HL-60 (cell line): ENCODE measurements at regions not wholly inside any gene's neighbourhood (a gene's known extent, or its start where the extent isn't known, plus 50 kb on each side); places are given as distances from the start of the nearest gene placed in this dataset.

Source experiments
- DNase-seq, 2 experiments: peaks; one replicate each; pipeline ENCODE4 v3.0.0-alpha.2; 2010 to 2020; ENCODE audit warnings: low read depth in 1 of 2, low spot score in 1 of 2
- H3K27ac ChIP-seq: fragments of 250-450 bp; sonication (Bioruptor Pico); replicated peaks from 2 replicates; pipeline ENCODE4 v1.5.1; 2020; ENCODE audit warnings: mild to moderate bottlenecking, moderate library complexity
- H3K27me3 ChIP-seq: fragments of 250-450 bp; sonication (Bioruptor Pico); 2 replicates; pipeline ENCODE4 v1.5.1; 2021; ENCODE audit warnings: mild to moderate bottlenecking, moderate library complexity; ENCODE audit not compliant: insufficient read depth, poor library complexity, severe bottlenecking
- H3K4me3 ChIP-seq: replicated peaks from 2 replicates; pipeline ENCODE4 v1.5.1; 2011; ENCODE audit warnings: mild to moderate bottlenecking, control low read depth, low read length; ENCODE audit not compliant: insufficient read depth
- GABPA ChIP-seq: IDR thresholded peaks from 2 replicates; pipeline ENCODE4 v1.6.1; 2012; ENCODE audit warnings: low read depth
- POLR2AphosphoS5 ChIP-seq: IDR thresholded peaks from 2 replicates; pipeline ENCODE4 v1.6.1; 2012; ENCODE audit warnings: low read depth
- SPI1 ChIP-seq: IDR thresholded peaks from 2 replicates; pipeline ENCODE4 v1.6.1; 2012; ENCODE audit warnings: low read depth, mild to moderate bottlenecking, borderline replicate concordance
- TF ChIP-seq, protein P1 (sequence below): IDR thresholded peaks from one replicate; pipeline ENCODE4 v1.5.1; 2011; ENCODE audit warnings: low read length, control low read depth, inconsistent platforms; ENCODE audit not compliant: insufficient read depth
- TF ChIP-seq, protein P2 (sequence below): IDR thresholded peaks from 2 replicates; pipeline ENCODE4 v1.6.1; 2012; ENCODE audit warnings: low read depth; ENCODE audit not compliant: insufficient replicate concordance

DNA sequence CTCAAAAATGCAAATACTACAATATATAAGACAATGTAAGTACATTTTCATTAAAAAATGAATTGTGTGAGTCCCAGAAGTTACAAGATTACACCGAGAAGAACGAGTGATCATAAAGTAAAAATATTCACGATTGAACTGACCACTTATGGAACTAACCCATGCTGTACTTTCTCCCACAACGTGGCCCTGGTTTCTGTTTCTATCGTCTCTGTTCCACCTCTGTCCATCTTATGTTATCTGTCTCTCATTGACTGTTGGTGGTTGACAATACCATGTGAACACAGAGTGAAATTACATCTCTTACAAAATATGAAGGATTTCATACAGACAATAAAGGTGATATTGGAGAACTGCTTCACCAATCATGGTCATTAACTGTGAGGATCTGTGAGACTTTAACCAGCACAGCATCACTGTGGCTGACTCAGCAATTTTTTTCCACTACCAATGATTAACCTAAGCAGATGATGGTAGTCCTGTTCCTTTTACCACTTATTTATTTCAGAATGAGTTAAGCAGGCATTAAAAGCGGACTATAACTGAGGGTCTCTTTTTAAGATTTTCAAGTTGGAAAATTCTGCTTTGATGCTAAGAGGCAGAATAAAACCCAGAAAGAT lies 165.1 kb downstream of the TGFB2 start:
- Histone ChIP-seq H3K4me3 (no peak overlapping the region), H3K27ac (no peak overlapping the region), H3K27me3 (no peaks in the 10 kb centered on the region)
- no peak for DNase-seq
- no peak for TF ChIP-seq SPI1
- TF ChIP-seq GABPA = no peak
- TF ChIP-seq, protein P1, sequence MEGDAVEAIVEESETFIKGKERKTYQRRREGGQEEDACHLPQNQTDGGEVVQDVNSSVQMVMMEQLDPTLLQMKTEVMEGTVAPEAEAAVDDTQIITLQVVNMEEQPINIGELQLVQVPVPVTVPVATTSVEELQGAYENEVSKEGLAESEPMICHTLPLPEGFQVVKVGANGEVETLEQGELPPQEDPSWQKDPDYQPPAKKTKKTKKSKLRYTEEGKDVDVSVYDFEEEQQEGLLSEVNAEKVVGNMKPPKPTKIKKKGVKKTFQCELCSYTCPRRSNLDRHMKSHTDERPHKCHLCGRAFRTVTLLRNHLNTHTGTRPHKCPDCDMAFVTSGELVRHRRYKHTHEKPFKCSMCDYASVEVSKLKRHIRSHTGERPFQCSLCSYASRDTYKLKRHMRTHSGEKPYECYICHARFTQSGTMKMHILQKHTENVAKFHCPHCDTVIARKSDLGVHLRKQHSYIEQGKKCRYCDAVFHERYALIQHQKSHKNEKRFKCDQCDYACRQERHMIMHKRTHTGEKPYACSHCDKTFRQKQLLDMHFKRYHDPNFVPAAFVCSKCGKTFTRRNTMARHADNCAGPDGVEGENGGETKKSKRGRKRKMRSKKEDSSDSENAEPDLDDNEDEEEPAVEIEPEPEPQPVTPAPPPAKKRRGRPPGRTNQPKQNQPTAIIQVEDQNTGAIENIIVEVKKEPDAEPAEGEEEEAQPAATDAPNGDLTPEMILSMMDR = no peak

DNA sequence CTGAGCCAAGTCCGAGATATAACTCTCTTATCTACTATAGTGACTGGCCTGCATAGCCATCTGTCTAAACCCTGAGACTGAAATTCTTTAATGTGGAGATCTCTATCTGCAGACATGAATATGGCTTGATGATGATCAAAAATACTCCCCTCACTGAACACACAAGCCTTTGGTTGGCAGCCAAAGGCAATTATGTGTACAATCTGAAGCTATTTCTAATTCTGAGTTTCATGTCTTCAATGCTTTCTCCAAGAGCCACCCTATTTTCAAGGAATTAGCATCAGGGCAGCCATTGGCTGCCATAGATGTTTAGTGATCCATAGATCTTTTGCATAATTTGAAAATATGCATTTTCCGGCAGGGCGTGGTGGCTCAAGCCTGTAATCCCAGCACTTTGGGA lies 168.2 kb downstream of the TGFB2 start:
- H3K27me3 ChIP-seq = no peaks in the 10 kb centered on the region
- H3K4me3 ChIP-seq = no peak overlapping the region
- TF ChIP-seq POLR2AphosphoS5 (no peak), GABPA (no peak), SPI1 (no peak)
- TF ChIP-seq, protein P1 = no peak
- TF ChIP-seq, protein P2, sequence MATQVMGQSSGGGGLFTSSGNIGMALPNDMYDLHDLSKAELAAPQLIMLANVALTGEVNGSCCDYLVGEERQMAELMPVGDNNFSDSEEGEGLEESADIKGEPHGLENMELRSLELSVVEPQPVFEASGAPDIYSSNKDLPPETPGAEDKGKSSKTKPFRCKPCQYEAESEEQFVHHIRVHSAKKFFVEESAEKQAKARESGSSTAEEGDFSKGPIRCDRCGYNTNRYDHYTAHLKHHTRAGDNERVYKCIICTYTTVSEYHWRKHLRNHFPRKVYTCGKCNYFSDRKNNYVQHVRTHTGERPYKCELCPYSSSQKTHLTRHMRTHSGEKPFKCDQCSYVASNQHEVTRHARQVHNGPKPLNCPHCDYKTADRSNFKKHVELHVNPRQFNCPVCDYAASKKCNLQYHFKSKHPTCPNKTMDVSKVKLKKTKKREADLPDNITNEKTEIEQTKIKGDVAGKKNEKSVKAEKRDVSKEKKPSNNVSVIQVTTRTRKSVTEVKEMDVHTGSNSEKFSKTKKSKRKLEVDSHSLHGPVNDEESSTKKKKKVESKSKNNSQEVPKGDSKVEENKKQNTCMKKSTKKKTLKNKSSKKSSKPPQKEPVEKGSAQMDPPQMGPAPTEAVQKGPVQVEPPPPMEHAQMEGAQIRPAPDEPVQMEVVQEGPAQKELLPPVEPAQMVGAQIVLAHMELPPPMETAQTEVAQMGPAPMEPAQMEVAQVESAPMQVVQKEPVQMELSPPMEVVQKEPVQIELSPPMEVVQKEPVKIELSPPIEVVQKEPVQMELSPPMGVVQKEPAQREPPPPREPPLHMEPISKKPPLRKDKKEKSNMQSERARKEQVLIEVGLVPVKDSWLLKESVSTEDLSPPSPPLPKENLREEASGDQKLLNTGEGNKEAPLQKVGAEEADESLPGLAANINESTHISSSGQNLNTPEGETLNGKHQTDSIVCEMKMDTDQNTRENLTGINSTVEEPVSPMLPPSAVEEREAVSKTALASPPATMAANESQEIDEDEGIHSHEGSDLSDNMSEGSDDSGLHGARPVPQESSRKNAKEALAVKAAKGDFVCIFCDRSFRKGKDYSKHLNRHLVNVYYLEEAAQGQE = no peak
- H3K27ac ChIP-seq = no peak overlapping the region
- no peak for DNase-seq

DNA sequence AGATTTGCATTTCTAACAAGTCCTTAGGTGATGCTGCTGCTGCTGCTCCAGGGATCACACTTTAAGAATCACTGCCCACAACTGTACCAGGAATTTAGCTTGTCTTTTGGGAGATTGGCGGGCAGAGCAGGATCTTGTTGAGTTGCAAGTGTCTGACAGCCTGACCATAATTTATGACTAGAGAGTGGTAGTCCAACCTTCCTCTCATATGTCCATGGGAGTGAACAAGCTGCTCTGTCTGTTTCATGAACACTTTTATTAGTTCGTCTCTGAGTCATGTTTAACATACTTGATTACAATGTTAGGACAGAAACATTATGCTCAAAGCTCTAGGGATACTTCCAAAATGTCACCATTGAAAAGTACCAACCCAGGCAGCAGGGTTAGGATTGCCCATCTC lies 169.6 kb downstream of the TGFB2 start:
- no peak overlapping the region for H3K27ac ChIP-seq
- no peak overlapping the region for H3K4me3 ChIP-seq
- TF ChIP-seq, protein P2 = no peak
- TF ChIP-seq GABPA (no peak), SPI1 (no peak), POLR2AphosphoS5 (no peak)
- TF ChIP-seq, protein P1 = no peak
- no peak for DNase-seq
- H3K27me3 ChIP-seq = no peaks in the 10 kb centered on the region

DNA sequence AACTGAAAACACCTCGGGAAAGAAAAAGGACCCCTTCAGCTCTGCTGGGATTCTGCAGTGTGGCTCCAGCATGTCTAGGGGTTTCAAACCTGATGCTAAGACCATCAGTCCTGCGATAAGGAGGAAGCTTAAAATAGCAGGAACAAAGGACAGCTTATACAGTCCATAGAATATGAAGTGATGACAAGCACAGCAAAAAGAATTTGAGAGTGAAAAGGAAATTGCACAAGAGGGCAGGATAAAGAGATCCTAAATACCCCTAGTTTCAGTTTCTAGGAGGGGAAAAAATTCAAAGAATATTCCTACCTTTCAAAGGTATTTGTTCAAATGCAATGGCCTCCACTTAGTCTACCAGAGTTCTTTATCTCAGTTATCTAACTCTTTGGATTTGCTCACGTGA lies 171.4 kb downstream of the TGFB2 start:
- Histone ChIP-seq H3K27ac (no peak overlapping the region), H3K27me3 (no peaks in the 10 kb centered on the region), H3K4me3 (no peak overlapping the region)
- TF ChIP-seq, protein P1 = no peak
- TF ChIP-seq, protein P2 = no peak
- no peak for TF ChIP-seq GABPA
- no peak for TF ChIP-seq SPI1
- TF ChIP-seq POLR2AphosphoS5 = no peak
- no peak for DNase-seq
